RWPE2 (cell line): ENCODE measurements at regions not wholly inside any gene's neighbourhood (a gene's known extent, or its start where the extent isn't known, plus 50 kb on each side); places are given as distances from the start of the nearest gene placed in this dataset.
A peak's percentile ranks its signal among the peaks of the same experiment; 100 is the strongest.

Experiments used
- ATAC-seq: fragments of 200-7000 bp; cut with Tn5 transposase; 3 replicates; pipeline ENCODE4 v1.9.1; 2021; ENCODE audit warnings: low read depth
- DNase-seq: peaks from one replicate; pipeline ENCODE4 v3.0.0-alpha.2; 2020; ENCODE audit warnings: low spot score
- H3K27ac ChIP-seq: fragments of 450-650 bp; 2 replicates; pipeline ENCODE4 v1.5.1; 2017; ENCODE audit warnings: mild to moderate bottlenecking; ENCODE audit not compliant: poor library complexity, severe bottlenecking
- H3K27me3 ChIP-seq: fragments of 250-450 bp; sonication (Bioruptor Pico); 2 replicates; pipeline ENCODE4 v1.5.1; 2021; ENCODE audit warnings: mild to moderate bottlenecking, moderate library complexity; ENCODE audit not compliant: insufficient read depth, poor library complexity, severe bottlenecking
- H3K36me3 ChIP-seq: fragments of 250-450 bp; sonication (Bioruptor Pico); 2 replicates; pipeline ENCODE4 v1.5.1; 2020; ENCODE audit warnings: low read depth, mild to moderate bottlenecking, moderate library complexity
- H3K4me1 ChIP-seq: fragments of 250-450 bp; sonication (Bioruptor Pico); 2 replicates; pipeline ENCODE4 v1.5.1; 2021; ENCODE audit warnings: mild to moderate bottlenecking, moderate library complexity; ENCODE audit not compliant: insufficient read depth, poor library complexity, severe bottlenecking
- H3K4me3 ChIP-seq: fragments of 250-450 bp; sonication (Bioruptor Pico); 2 replicates; pipeline ENCODE4 v1.5.1; 2021; ENCODE audit warnings: mild to moderate bottlenecking, moderate library complexity; ENCODE audit not compliant: severe bottlenecking
- H3K9me3 ChIP-seq: fragments of 250-450 bp; sonication (Bioruptor Pico); 2 replicates; pipeline ENCODE4 v1.5.1; 2021; ENCODE audit warnings: mild to moderate bottlenecking, moderate library complexity; ENCODE audit not compliant: severe bottlenecking
- TF ChIP-seq, protein P1 (sequence below): fragments of 450-650 bp; IDR thresholded peaks from one replicate; pipeline ENCODE4 v1.5.1; 2017; ENCODE audit warnings: mild to moderate bottlenecking, moderate library complexity; ENCODE audit not compliant: poor library complexity, severe bottlenecking

DNA sequence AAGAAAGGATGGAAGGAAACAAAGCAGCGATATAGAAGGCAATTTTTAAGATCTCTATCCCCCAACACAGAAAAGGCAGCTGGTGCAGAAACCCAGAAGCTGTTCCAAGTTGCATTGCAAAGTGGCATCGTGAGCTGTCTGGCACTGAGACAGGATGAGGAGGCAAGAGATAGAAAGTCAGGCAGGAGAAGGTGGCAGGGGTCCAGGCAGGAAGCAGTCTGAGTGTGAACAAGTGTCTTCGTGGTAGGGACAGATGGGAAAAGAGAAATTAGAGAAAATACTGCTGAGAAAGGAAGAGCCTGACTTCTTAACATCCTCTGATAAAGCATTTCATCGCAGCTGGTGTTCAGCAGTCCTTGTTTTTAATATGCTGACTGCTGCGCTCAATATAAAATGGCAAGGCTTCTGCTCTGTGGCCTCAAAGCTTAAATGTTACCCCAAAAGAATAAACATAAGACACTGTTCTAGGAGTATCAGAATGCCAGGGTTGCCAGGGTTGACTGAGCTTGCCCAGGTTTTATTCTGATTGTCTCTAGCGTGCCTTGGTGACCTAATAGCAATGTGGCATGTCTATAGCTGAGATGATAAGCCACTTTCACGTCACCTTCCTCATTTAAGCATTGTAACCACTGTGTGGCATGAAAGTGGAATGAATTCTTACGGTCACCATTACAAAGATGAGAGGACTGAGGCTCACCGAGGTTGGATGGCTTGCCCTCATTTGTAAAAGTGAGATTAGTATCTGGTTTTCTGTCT is 397.6 kb downstream of the NUAK1 start:
- H3K27ac ChIP-seq, result no peak overlapping the region
- TF ChIP-seq, protein P1, sequence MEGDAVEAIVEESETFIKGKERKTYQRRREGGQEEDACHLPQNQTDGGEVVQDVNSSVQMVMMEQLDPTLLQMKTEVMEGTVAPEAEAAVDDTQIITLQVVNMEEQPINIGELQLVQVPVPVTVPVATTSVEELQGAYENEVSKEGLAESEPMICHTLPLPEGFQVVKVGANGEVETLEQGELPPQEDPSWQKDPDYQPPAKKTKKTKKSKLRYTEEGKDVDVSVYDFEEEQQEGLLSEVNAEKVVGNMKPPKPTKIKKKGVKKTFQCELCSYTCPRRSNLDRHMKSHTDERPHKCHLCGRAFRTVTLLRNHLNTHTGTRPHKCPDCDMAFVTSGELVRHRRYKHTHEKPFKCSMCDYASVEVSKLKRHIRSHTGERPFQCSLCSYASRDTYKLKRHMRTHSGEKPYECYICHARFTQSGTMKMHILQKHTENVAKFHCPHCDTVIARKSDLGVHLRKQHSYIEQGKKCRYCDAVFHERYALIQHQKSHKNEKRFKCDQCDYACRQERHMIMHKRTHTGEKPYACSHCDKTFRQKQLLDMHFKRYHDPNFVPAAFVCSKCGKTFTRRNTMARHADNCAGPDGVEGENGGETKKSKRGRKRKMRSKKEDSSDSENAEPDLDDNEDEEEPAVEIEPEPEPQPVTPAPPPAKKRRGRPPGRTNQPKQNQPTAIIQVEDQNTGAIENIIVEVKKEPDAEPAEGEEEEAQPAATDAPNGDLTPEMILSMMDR, result no peak
- no peaks in the 10 kb centered on the region for H3K36me3 ChIP-seq
- ATAC-seq, result no peak
- H3K4me1 ChIP-seq, result no peaks in the 10 kb centered on the region
- H3K4me3 ChIP-seq, result no peak overlapping the region
- DNase-seq, result no peak
- H3K27me3 ChIP-seq, result no peaks in the 10 kb centered on the region
- H3K9me3 ChIP-seq, result no peaks in the 10 kb centered on the region

DNA sequence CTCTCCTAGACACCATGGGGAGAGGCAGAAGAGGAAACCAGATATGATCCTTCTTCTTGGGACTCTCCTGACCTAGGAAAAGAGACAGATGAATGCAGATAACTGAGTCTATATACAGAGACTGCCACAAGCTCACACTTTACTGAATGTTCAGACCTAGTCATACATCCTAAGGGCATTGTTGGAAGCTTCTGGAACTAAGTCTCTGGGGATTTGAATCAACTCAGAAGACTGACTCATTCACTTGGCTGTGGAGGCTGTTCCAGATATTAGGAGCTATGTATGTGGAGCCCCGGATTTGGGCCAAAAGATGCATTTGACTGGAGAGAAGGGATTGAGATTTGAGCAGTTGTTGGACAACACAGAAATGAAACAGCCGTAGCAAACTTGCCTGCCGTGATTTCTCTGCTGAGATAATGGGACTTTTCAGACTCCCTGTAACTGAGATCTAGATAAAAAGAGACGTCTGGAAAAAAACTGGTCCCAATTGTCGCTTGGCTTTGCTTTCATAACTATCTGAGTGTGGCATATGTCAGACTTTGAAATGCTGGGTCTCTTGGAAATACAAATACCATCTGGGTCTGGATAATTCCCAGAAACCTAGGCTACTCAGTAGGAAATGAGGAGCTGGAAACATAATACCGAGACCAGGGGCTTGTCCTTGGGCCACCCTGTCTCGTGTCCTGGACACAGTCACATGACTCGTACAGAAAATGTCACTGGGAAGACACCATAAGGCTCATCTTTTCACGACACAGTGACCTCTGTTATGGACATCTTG is 396.8 kb downstream of the NUAK1 start:
- Histone ChIP-seq H3K36me3 (no peaks in the 10 kb centered on the region), H3K4me3 (no peak overlapping the region), H3K4me1 (no peaks in the 10 kb centered on the region), H3K27ac (no peak overlapping the region), H3K27me3 (no peaks in the 10 kb centered on the region), H3K9me3 (no peaks in the 10 kb centered on the region)
- DNase-seq (no peak), ATAC-seq (peak; percentile 63; the same call in 2 of the 3 replicates)
- TF ChIP-seq, protein P1, result no peak

DNA sequence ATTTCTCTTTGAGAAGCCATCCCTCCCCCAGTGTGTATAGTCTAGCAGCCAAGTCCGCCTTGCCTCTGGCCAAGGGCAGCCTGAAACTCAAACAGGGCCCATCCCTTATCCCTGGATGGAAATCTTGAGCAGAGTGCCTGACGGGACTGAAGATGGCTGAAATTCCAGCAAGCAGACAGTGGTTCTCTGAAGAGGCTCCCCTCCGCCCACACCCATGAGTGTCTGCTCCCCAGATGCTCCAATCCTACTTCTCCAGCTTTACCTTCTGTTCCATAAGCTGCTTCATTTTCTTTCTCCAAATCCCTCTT is 396.2 kb downstream of the NUAK1 start:
- no peaks in the 10 kb centered on the region for H3K36me3 ChIP-seq
- no peak for DNase-seq
- H3K9me3 ChIP-seq, result no peaks in the 10 kb centered on the region
- no peak for ATAC-seq
- H3K4me3 ChIP-seq, result no peak overlapping the region
- TF ChIP-seq, protein P1, result no peak
- no peak overlapping the region for H3K27ac ChIP-seq
- no peaks in the 10 kb centered on the region for H3K4me1 ChIP-seq
- H3K27me3 ChIP-seq, result no peaks in the 10 kb centered on the region

DNA sequence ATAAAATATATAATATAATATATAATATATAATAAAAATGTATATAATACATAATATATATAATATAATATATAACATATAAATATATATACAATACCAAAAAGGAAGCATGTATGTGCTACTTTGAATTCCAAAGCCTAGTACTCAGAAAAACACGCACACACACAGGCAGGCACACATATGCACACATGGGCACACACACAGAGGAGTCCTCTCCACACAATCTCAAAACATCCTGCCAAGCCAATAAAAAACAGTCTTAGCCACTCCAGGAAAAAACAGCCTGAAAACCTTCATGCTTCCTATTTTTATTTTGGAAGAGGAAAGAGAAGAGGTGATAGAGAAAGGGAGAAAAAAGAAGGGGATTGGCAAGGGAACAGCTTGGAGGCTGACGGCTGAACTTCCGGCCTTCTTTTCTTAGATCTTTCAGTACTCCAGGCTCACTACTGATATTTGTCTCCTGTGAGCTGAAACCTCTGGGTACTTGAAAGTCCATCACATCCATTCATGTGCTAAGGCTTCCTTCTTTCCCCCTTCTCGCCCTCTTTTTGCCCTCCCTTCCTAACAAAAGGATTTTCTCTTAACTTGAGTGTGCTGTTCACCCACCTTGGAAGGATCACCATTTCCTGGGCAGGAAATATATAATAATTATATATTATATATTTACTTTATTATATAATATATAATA is 394.2 kb downstream of the NUAK1 start:
- Histone ChIP-seq H3K27ac (no peak overlapping the region), H3K36me3 (no peaks in the 10 kb centered on the region), H3K4me3 (no peak overlapping the region), H3K27me3 (no peaks in the 10 kb centered on the region), H3K4me1 (no peaks in the 10 kb centered on the region), H3K9me3 (no peaks in the 10 kb centered on the region)
- ATAC-seq (no peak), DNase-seq (no peak)
- TF ChIP-seq, protein P1, result no peak
